ENCODE measurements at regions not wholly inside any gene's neighbourhood (a gene's known extent, or its start where the extent isn't known, plus 50 kb on each side); places are given as distances from the start of the nearest gene placed in this dataset.

DNA sequence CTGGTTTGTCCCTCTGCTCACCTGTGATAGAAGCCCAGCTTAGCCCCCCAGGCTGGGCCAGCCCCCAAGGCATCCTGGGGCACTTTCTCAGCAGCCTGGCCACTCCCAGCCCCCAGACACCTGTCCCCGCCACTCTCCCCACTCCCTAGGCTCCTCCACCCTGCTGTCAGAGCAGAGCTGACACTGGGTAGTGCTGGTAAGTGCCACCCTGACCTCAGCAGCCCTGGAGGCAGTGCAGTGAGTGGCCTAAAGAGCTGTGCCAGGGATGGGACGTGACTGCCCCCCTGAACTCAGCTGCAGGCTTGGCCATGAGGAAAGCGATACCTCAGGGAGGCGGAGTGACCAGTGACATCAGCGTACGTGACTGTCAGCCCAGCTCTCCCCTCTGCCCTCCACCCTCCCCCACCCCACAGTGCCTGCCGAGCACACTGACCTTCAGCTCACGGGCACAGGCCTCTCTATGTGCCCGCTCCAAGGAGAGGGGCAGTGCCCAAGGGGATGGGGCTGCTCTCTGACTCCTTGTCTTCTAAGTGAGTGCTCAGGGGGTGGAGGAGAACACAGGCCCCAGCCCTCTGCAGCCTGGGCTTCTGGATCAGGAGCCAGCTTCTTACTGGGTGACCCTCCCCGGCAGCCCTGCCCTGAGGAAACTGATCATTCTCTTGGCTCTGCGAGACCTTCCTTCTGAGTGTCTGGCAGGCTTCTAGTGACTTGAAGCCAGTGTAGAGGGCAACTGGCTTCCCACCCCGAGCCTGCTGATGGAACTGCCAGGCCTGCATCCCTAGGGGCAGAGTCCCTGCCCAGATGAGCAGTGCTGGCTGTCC is 172.7 kb downstream of the MRPL14 start:
- H3K27me3 ChIP-seq (ENCODE audit: control insufficient read depth in 2 of 2, insufficient read depth in 2 of 2, low read length in 2 of 2), result no peaks in the 10 kb centered on the region
- intact Hi-C loops (cut with micrococcal nuclease), result no loop called here
- TF ChIP-seq, protein P1, sequence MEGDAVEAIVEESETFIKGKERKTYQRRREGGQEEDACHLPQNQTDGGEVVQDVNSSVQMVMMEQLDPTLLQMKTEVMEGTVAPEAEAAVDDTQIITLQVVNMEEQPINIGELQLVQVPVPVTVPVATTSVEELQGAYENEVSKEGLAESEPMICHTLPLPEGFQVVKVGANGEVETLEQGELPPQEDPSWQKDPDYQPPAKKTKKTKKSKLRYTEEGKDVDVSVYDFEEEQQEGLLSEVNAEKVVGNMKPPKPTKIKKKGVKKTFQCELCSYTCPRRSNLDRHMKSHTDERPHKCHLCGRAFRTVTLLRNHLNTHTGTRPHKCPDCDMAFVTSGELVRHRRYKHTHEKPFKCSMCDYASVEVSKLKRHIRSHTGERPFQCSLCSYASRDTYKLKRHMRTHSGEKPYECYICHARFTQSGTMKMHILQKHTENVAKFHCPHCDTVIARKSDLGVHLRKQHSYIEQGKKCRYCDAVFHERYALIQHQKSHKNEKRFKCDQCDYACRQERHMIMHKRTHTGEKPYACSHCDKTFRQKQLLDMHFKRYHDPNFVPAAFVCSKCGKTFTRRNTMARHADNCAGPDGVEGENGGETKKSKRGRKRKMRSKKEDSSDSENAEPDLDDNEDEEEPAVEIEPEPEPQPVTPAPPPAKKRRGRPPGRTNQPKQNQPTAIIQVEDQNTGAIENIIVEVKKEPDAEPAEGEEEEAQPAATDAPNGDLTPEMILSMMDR (IDR thresholded peaks at IDR 0.05), result no peak
- no peaks in the 10 kb centered on the region for H3K9me3 ChIP-seq (replicated peaks in 1 of 2; ENCODE audit: control insufficient read depth in 1 of 2, insufficient read depth in 1 of 2, low read length in 2 of 2)
- H3K27ac ChIP-seq (ENCODE audit: low read depth in 1 of 2, low read length in 2 of 2), result no peak overlapping the region
- Mint-ChIP-seq H3K4me1 (peaks cover 4% of the 10 kb centered on the region), H3K9me3 (peaks cover 3 to 17% (median 7%) of the 10 kb centered on the region in 7 donors), H3K27me3 (ENCODE audit: low read depth in 3 of 3) (peaks cover 2 to 10% (median 9%) of the 10 kb centered on the region in 3 donors), H3K27ac (peak overlapping the region in 1 of 7 donors; percentile 14), H3K36me3 (no peaks in the 10 kb centered on the region), H3K4me3 (no peak overlapping the region)
- DNase-seq, result no peak
- H3K79me2 ChIP-seq (ENCODE audit: insufficient read depth, low read length), result no peaks in the 10 kb centered on the region
- 96% methylated on average over 8 of the region's 12 CpGs for WGBS (ENCODE audit: insufficient coverage)
- H3K4me3 ChIP-seq (replicated peaks in 1 of 3; ENCODE audit: low read depth in 2 of 3, low read length in 3 of 3), result no peak overlapping the region
- H3K9ac ChIP-seq (ENCODE audit: insufficient read depth, low read length, poor library complexity, severe bottlenecking), result no peak overlapping the region
- no peaks in the 10 kb centered on the region for H3K4me1 ChIP-seq (ENCODE audit: control insufficient read depth in 1 of 2, insufficient read depth in 2 of 2, low read length in 2 of 2)
- H3K36me3 ChIP-seq (replicated peaks in 1 of 2; ENCODE audit: control insufficient read depth in 1 of 2, insufficient read depth in 2 of 2, low read length in 2 of 2), result no peaks in the 10 kb centered on the region
- no peaks in the 10 kb centered on the region for H4K20me1 ChIP-seq (ENCODE audit: insufficient read depth, low read length)
- H2AFZ ChIP-seq (ENCODE audit: insufficient read depth, low read depth, low read length, poor library complexity, severe bottlenecking), result no peak overlapping the region
- H3K4me2 ChIP-seq (replicated peaks; ENCODE audit: extremely low read depth, low read length, poor library complexity, severe bottlenecking), result no peak overlapping the region

DNA sequence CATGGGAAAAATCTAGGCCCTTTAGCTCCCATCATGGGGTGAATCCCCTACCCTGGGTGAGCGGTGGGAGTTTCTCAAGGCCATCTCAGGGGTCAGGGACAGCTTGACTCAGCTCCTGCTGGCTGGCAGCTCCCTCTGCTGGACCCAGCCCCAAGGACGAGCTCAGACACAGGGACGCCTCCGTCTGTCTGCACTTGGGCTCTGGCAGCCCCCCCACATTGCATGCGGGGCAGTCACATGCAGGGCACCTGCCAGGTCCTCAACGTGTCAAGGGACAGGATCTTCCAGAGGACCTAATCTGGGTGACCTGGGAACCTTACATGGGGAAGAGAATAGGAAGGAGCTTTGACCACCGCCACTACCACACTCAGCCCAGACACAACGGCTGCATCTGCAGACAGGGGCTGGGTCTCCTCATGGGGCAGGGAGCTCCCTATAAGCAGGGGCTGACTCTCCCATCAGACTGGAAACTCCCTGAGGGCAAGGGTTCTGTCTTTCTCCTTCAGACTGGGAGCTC is 173.4 kb downstream of the MRPL14 start:
- Histone ChIP-seq H3K4me1 (ENCODE audit: control insufficient read depth in 1 of 2, insufficient read depth in 2 of 2, low read length in 2 of 2) (no peaks in the 10 kb centered on the region), H3K27ac (ENCODE audit: low read depth in 1 of 2, low read length in 2 of 2) (no peak overlapping the region), H3K4me3 (replicated peaks in 1 of 3; ENCODE audit: low read depth in 2 of 3, low read length in 3 of 3) (no peak overlapping the region), H4K20me1 (ENCODE audit: insufficient read depth, low read length) (no peaks in the 10 kb centered on the region), H3K27me3 (ENCODE audit: control insufficient read depth in 2 of 2, insufficient read depth in 2 of 2, low read length in 2 of 2) (no peaks in the 10 kb centered on the region), H3K36me3 (replicated peaks in 1 of 2; ENCODE audit: control insufficient read depth in 1 of 2, insufficient read depth in 2 of 2, low read length in 2 of 2) (no peaks in the 10 kb centered on the region), H2AFZ (ENCODE audit: insufficient read depth, low read depth, low read length, poor library complexity, severe bottlenecking) (no peak overlapping the region), H3K9me3 (replicated peaks in 1 of 2; ENCODE audit: control insufficient read depth in 1 of 2, insufficient read depth in 1 of 2, low read length in 2 of 2) (no peaks in the 10 kb centered on the region), H3K79me2 (ENCODE audit: insufficient read depth, low read length) (no peaks in the 10 kb centered on the region), H3K4me2 (replicated peaks; ENCODE audit: extremely low read depth, low read length, poor library complexity, severe bottlenecking) (no peak overlapping the region), H3K9ac (ENCODE audit: insufficient read depth, low read length, poor library complexity, severe bottlenecking) (no peak overlapping the region)
- Mint-ChIP-seq H3K27ac (no peak overlapping the region), H3K27me3 (ENCODE audit: low read depth in 3 of 3) (peaks cover 0 to 8% (median 6%) of the 10 kb centered on the region in 3 donors), H3K4me3 (no peak overlapping the region), H3K4me1 (peaks cover 4% of the 10 kb centered on the region), H3K9me3 (peaks cover 3 to 17% (median 7%) of the 10 kb centered on the region in 7 donors), H3K36me3 (no peaks in the 10 kb centered on the region)
- DNase-seq, result peak in 1 of 3 donors; percentile 20
- TF ChIP-seq, protein P1 (IDR thresholded peaks at IDR 0.05), result no peak
- intact Hi-C loops (cut with micrococcal nuclease), result no loop called here
- 84% methylated on average over 7 of the region's 8 CpGs for WGBS (ENCODE audit: insufficient coverage)

Measured in CD14-positive monocyte (primary cell).